HCT116 (cell line): ENCODE measurements at regions not wholly inside any gene's neighbourhood (a gene's known extent, or its start where the extent isn't known, plus 50 kb on each side); places are given as distances from the start of the nearest gene placed in this dataset.

Experiments used
- ATAC-seq: fragments of 200-7000 bp; cut with Tn5 transposase; 2 replicates; pipeline ENCODE4 v1.9.1; 2020; ENCODE audit warnings: mild to moderate bottlenecking, moderate library complexity
- BruUV-seq: library from RNA; stranded (reverse); fragments of 400-500 nt; replicated peaks from 2 replicates; lab custom pipeline; 2021; lab: Mats Ljungman, UMichigan
- CTCF ChIA-PET: fragments of 300-600 bp; sonication (Branson Sonifier 250); formaldehyde crosslinking; loops from one replicate; lab custom pipeline; 2021; ENCODE audit warnings: antibody characterized with exemption; lab: Charles Lee
- POLR2A ChIA-PET: fragments of 300-600, 350-600 bp; sonication (Branson Sonifier 250); formaldehyde crosslinking; loops from one replicate; lab custom pipeline; 2021; ENCODE audit warnings: antibody characterized with exemption; lab: Charles Lee
- RAD21 ChIA-PET, 2 experiments: fragments of 300-600 bp; sonication (Branson Sonifier 250); formaldehyde crosslinking; loops; one replicate each; lab custom pipeline; 2023; ENCODE audit warnings: low total read pairs in 2 of 2; ENCODE audit not compliant: uncharacterized antibody in 2 of 2, unreplicated experiment in 2 of 2, low non-redundant PET in 1 of 2; lab: Charles Lee
- DNase-seq: peaks from one replicate; pipeline ENCODE4 v3.0.0-alpha.2; 2010; ENCODE audit warnings: low read depth, low spot score
- H2AFZ ChIP-seq: fragments of 200-600 bp; shearing (Covaris generic), sonication (generic); 2 replicates; pipeline ENCODE4 v1.6.1; 2017; ENCODE audit warnings: low read depth, mixed run types, mixed read lengths, antibody characterized with exemption, low read length; ENCODE audit not compliant: poor library complexity, severe bottlenecking
- H3K27ac ChIP-seq: 2 replicates; pipeline ENCODE4 v1.5.1; 2012; ENCODE audit warnings: low read depth, low read length
- H3K27me3 ChIP-seq: fragments of 200-600 bp; sonication (generic); 2 replicates; pipeline ENCODE4 v1.6.1; 2016; ENCODE audit warnings: mixed run types, low read length, mixed read lengths; ENCODE audit not compliant: insufficient read depth
- H3K36me3 ChIP-seq, 2 experiments: fragments of 200-500 bp in 1 of 2; fragments of 200-600 bp in 1 of 2; sonication (Bioruptor generic) in 1 of 2; sonication (generic) in 1 of 2; 2 replicates each; pipeline versions ENCODE4 v1.5.1 to v1.6.1; 2014 to 2016; ENCODE audit warnings: low read length in 2 of 2, inconsistent platforms in 1 of 2, mixed read lengths in 1 of 2, mixed run types in 1 of 2; ENCODE audit not compliant: insufficient read depth in 2 of 2, control insufficient read depth in 1 of 2
- H3K4me1 ChIP-seq, 2 experiments: fragments of 200-600 bp in 1 of 2; sonication (generic) in 1 of 2; 2 replicates each; pipeline versions ENCODE4 v1.5.1 to v1.6.1; 2012 to 2017; ENCODE audit warnings: low read length in 2 of 2, inconsistent platforms in 1 of 2, mild to moderate bottlenecking in 1 of 2, mixed read lengths in 1 of 2, mixed run types in 1 of 2, moderate library complexity in 1 of 2; ENCODE audit not compliant: insufficient read depth in 2 of 2, control insufficient read depth in 1 of 2
- H3K4me2 ChIP-seq: fragments of 200-600 bp; sonication (generic); 2 replicates; pipeline ENCODE4 v1.6.1; 2017; ENCODE audit warnings: mixed run types, low read length, mixed read lengths
- H3K4me3 ChIP-seq, 2 experiments: fragments of 200-600 bp in 1 of 2; sonication (generic) in 1 of 2; replicated peaks in 1 of 2; 2 replicates each; pipeline ENCODE4 v1.5.1; 2011 to 2016; ENCODE audit warnings: low read length in 2 of 2, control low read depth in 1 of 2, low read depth in 1 of 2, mild to moderate bottlenecking in 1 of 2, mixed read lengths in 1 of 2, mixed run types in 1 of 2
- H3K79me2 ChIP-seq: fragments of 200-600 bp; sonication (generic); 2 replicates; pipeline ENCODE4 v1.6.1; 2017; ENCODE audit warnings: mild to moderate bottlenecking, mixed run types, low read length, moderate library complexity, mixed read lengths; ENCODE audit not compliant: insufficient read depth
- H3K9ac ChIP-seq: fragments of 200-600 bp; sonication (generic); 2 replicates; pipeline ENCODE4 v1.6.1; 2016; ENCODE audit warnings: low read length, mixed read lengths
- H3K9me2 ChIP-seq: fragments of 200-600 bp; sonication (generic), shearing (Covaris generic); 2 replicates; pipeline ENCODE4 v1.6.1; 2017; ENCODE audit warnings: mixed run types, mild to moderate bottlenecking, moderate library complexity; ENCODE audit not compliant: insufficient read depth
- H3K9me3 ChIP-seq, 2 experiments: fragments of 200-500 bp in 1 of 2; fragments of 200-600 bp in 1 of 2; sonication (Bioruptor generic) in 1 of 2; sonication (generic) in 1 of 2; 2 replicates each; pipeline ENCODE4 v1.6.1; 2014 to 2017; ENCODE audit warnings: low read length in 2 of 2, mixed read lengths in 2 of 2, inconsistent platforms in 1 of 2, low read depth in 1 of 2, mild to moderate bottlenecking in 1 of 2, mixed run types in 1 of 2, moderate library complexity in 1 of 2; ENCODE audit not compliant: control insufficient read depth in 1 of 2, insufficient read depth in 1 of 2
- H4K20me1 ChIP-seq: fragments of 200-600 bp; sonication (generic), shearing (Covaris generic); 2 replicates; pipeline ENCODE4 v1.6.1; 2017; ENCODE audit warnings: mixed run types, mild to moderate bottlenecking, moderate library complexity; ENCODE audit not compliant: insufficient read depth
- CBX3 ChIP-seq: IDR thresholded peaks from 2 replicates; pipeline ENCODE4 v1.6.1; 2012; ENCODE audit warnings: low read depth
- CEBPB ChIP-seq: IDR thresholded peaks from 2 replicates; pipeline ENCODE4 v1.6.1; 2012; ENCODE audit warnings: low read depth
- CTCF ChIP-seq, 3 experiments: fragments of 200-600 bp in 1 of 3; sonication (generic) in 1 of 3; IDR thresholded peaks in 2 of 3; conservative IDR thresholded peaks in 1 of 3; 2 replicates each; pipeline ENCODE4 v1.5.1; 2012 to 2017; ENCODE audit warnings: low read depth in 2 of 3, low read length in 2 of 3, antibody characterized with exemption in 1 of 3, borderline replicate concordance in 1 of 3, control low read depth in 1 of 3, mild to moderate bottlenecking in 1 of 3, mixed read lengths in 1 of 3, mixed run types in 1 of 3, moderate library complexity in 1 of 3; ENCODE audit not compliant: insufficient read depth in 1 of 3
- ELF1 ChIP-seq: IDR thresholded peaks from 2 replicates; pipeline ENCODE4 v1.6.1; 2012; ENCODE audit warnings: low read depth, borderline replicate concordance
- EZH2 ChIP-seq: fragments of 200-600 bp; sonication (generic); IDR thresholded peaks from 2 replicates; pipeline ENCODE4 v1.6.1; 2017; ENCODE audit warnings: antibody characterized with exemption, mixed run types
- EZH2phosphoT487 ChIP-seq: fragments of 200-600 bp; IDR thresholded peaks from 2 replicates; pipeline ENCODE4 v1.6.1; 2018; ENCODE audit warnings: antibody characterized with exemption, borderline replicate concordance
- FOSL1 ChIP-seq: IDR thresholded peaks from 2 replicates; pipeline ENCODE4 v1.6.1; 2012; ENCODE audit warnings: low read depth
- MAX ChIP-seq: IDR thresholded peaks from 2 replicates; pipeline ENCODE4 v1.6.1; 2012
- POLR2A ChIP-seq: IDR thresholded peaks from 2 replicates; pipeline ENCODE4 v1.7.0; 2011; ENCODE audit warnings: borderline replicate concordance; ENCODE audit not compliant: insufficient read depth, insufficient read length; ENCODE audit errors: extremely low read depth
- RAD21 ChIP-seq: IDR thresholded peaks from 2 replicates; pipeline ENCODE4 v1.6.1; 2012; ENCODE audit warnings: low read depth, mild to moderate bottlenecking
- SIN3A ChIP-seq: IDR thresholded peaks from 2 replicates; pipeline ENCODE4 v1.6.1; 2012; ENCODE audit warnings: low read depth
- SP1 ChIP-seq: IDR thresholded peaks from 2 replicates; pipeline ENCODE4 v1.6.1; 2012; ENCODE audit warnings: low read depth
- SRF ChIP-seq: IDR thresholded peaks from 2 replicates; pipeline ENCODE4 v1.6.1; 2012; ENCODE audit warnings: low read depth
- YY1 ChIP-seq: IDR thresholded peaks from 2 replicates; pipeline ENCODE4 v1.6.1; 2011; ENCODE audit warnings: low read length, low read depth, moderate library complexity, mild to moderate bottlenecking; ENCODE audit not compliant: insufficient replicate concordance; ENCODE audit errors: extremely low read depth
- ZNF274 ChIP-seq: fragments of 200-500 bp; sonication (Bioruptor generic); IDR thresholded peaks from 2 replicates; pipeline ENCODE4 v1.6.1; 2014; ENCODE audit warnings: mild to moderate bottlenecking, low read depth, low read length, inconsistent platforms
- intact Hi-C: fragments of 100-400 bp; cut with micrococcal nuclease; formaldehyde crosslinking; loops from 2 replicates; pipeline ENCODE4 v1.10.0; 2022
- TF ChIP-seq, protein P1 (sequence below): IDR thresholded peaks from 2 replicates; pipeline ENCODE4 v1.6.1; 2012; ENCODE audit warnings: low read depth
- TF ChIP-seq, protein P2 (sequence below): IDR thresholded peaks from 2 replicates; pipeline ENCODE4 v1.6.1; 2012

GRCh38 chr21:17668479-17669140 lies 55.9 kb upstream of the BTG3 start:
- BruUV-seq: no TSS peak
- RAD21 ChIA-PET: no interaction called here

More at GRCh38 chr21:17668479-17669140, 55.9 kb upstream of the BTG3 start:
- no peak overlapping the region for H3K4me2 ChIP-seq
- H3K4me1 ChIP-seq: peaks cover 5 to 8% of the 10 kb centered on the region in 2 experiments; a peak in 2 of 4 replicates
- H3K9me3 ChIP-seq: no peaks in the 10 kb centered on the region
- POLR2A ChIA-PET: no interaction called here
- H2AFZ ChIP-seq: no peak overlapping the region
- no peaks in the 10 kb centered on the region for H3K36me3 ChIP-seq
- no peaks in the 10 kb centered on the region for H4K20me1 ChIP-seq
- H3K79me2 ChIP-seq: no peaks in the 10 kb centered on the region
- no peak overlapping the region for H3K9ac ChIP-seq
- TF ChIP-seq SRF (no peak), EZH2phosphoT487 (no peak), SP1 (no peak), FOSL1 (no peak), ELF1 (no peak), CEBPB (no peak), CBX3 (no peak), EZH2 (no peak), MAX (no peak), YY1 (no peak), CTCF (IDR thresholded peaks at IDR 0.05 in 2 of 3, conservative IDR thresholded peaks at IDR 0.05 in 1 of 3; ENCODE audit: borderline replicate concordance in 1 of 3, insufficient read depth in 1 of 3, low read depth in 2 of 3, low read length in 2 of 3) (no peak), ZNF274 (no peak), SIN3A (no peak), RAD21 (no peak), POLR2A (no peak)
- TF ChIP-seq, protein P1, sequence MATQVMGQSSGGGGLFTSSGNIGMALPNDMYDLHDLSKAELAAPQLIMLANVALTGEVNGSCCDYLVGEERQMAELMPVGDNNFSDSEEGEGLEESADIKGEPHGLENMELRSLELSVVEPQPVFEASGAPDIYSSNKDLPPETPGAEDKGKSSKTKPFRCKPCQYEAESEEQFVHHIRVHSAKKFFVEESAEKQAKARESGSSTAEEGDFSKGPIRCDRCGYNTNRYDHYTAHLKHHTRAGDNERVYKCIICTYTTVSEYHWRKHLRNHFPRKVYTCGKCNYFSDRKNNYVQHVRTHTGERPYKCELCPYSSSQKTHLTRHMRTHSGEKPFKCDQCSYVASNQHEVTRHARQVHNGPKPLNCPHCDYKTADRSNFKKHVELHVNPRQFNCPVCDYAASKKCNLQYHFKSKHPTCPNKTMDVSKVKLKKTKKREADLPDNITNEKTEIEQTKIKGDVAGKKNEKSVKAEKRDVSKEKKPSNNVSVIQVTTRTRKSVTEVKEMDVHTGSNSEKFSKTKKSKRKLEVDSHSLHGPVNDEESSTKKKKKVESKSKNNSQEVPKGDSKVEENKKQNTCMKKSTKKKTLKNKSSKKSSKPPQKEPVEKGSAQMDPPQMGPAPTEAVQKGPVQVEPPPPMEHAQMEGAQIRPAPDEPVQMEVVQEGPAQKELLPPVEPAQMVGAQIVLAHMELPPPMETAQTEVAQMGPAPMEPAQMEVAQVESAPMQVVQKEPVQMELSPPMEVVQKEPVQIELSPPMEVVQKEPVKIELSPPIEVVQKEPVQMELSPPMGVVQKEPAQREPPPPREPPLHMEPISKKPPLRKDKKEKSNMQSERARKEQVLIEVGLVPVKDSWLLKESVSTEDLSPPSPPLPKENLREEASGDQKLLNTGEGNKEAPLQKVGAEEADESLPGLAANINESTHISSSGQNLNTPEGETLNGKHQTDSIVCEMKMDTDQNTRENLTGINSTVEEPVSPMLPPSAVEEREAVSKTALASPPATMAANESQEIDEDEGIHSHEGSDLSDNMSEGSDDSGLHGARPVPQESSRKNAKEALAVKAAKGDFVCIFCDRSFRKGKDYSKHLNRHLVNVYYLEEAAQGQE: no peak
- TF ChIP-seq, protein P2, sequence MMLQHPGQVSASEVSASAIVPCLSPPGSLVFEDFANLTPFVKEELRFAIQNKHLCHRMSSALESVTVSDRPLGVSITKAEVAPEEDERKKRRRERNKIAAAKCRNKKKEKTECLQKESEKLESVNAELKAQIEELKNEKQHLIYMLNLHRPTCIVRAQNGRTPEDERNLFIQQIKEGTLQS: no peak
- intact Hi-C loops: no loop called here
- CTCF ChIA-PET: no interaction called here
- H3K9me2 ChIP-seq: no peaks in the 10 kb centered on the region
- H3K27me3 ChIP-seq: 0 out of 2 replicates have a peak, but pooled peaks cover 5% of the 10 kb centered on the region
- H3K4me3 ChIP-seq: no peak overlapping the region
- no peak overlapping the region for H3K27ac ChIP-seq
- ATAC-seq (no peak), DNase-seq (no peak)
